ENCODE measurements at regions not wholly inside any gene's neighbourhood (a gene's known extent, or its start where the extent isn't known, plus 50 kb on each side); places are given as distances from the start of the nearest gene placed in this dataset.

DNA sequence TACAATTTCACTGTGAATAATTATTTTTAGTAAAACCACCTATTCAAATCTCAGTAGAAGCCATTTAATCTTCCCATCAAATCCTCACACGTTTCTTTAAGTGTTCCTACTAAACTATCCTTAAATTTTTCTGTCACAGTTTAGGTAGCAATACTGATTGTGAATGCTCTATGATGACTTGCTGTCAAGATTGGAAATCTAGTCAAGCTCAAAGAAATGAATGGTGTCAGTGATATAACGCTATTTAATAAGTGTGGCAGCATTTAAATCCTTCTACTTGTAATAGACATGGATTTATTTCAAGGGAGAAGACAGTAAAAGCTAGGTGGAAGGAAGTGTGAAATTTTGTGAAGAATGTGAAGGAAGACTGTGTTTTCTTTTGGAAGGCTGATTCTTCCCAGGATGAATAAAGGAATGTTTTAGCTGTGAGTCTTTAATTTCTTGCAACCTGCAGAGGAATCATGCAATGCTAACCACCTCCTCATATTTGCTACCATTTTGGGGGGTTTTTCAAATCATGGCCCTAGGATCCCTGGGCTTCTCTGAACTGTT lies 936.7 kb upstream of the NEGR1 start:
- Histone ChIP-seq H2AFZ (ENCODE audit: insufficient read depth, low read depth, low read length, poor library complexity, severe bottlenecking) (no peak overlapping the region), H3K27me3 (replicated peaks in 1 of 4; ENCODE audit: control extremely low read depth in 1 of 4, control insufficient read depth in 3 of 4, insufficient read depth in 4 of 4, low read length in 3 of 4) (no peaks in the 10 kb centered on the region)
- DNase-seq, result no peak

More for the DNA sequence above, 936.7 kb upstream of the NEGR1 start:
- H3K36me3 ChIP-seq (replicated peaks in 1 of 2; ENCODE audit: control extremely low read depth in 1 of 2, control insufficient read depth in 1 of 2, extremely low read depth in 1 of 2, insufficient read depth in 2 of 2, low read length in 1 of 2), result no peaks in the 10 kb centered on the region
- no peaks in the 10 kb centered on the region for H3K4me1 ChIP-seq (ENCODE audit: control insufficient read depth in 2 of 2, insufficient read depth in 2 of 2, low read length in 2 of 2)
- no peaks in the 10 kb centered on the region for H3K79me2 ChIP-seq (ENCODE audit: control insufficient read depth, insufficient read depth, low read length)
- no peak for TF ChIP-seq EZH2 (IDR thresholded peaks at IDR 0.05; ENCODE audit: borderline replicate concordance, insufficient read depth, low read depth, low read length, poor library complexity, severe bottlenecking)
- TF ChIP-seq CTCF (IDR thresholded peaks at IDR 0.05), result no peak
- no peaks in the 10 kb centered on the region for H3K27me3 Mint-ChIP-seq
- H3K4me1 Mint-ChIP-seq, result no peaks in the 10 kb centered on the region
- ChIA-PET CTCF (no interaction called here), POLR2A (no interaction called here)
- H3K4me3 Mint-ChIP-seq, result no peak overlapping the region
- intact Hi-C loops (cut with micrococcal nuclease), result no loop called here
- no peak for ATAC-seq (ENCODE audit: low read depth)
- peaks cover 3% of the 10 kb centered on the region for H3K9me3 Mint-ChIP-seq (ENCODE audit: insufficient read depth)
- H4K20me1 ChIP-seq (ENCODE audit: control insufficient read depth, insufficient read depth, low read length, poor library complexity, severe bottlenecking), result no peaks in the 10 kb centered on the region
- H3K4me3 ChIP-seq (ENCODE audit: control extremely low read depth in 1 of 5, extremely low read depth in 1 of 5, insufficient read depth in 1 of 5, low read depth in 2 of 5, low read length in 4 of 5), result no peak overlapping the region
- no peak overlapping the region for H3K27ac Mint-ChIP-seq
- H3K9me3 ChIP-seq (ENCODE audit: control extremely low read depth in 1 of 3, control insufficient read depth in 2 of 3, insufficient read depth in 1 of 3, low read length in 2 of 3), result peaks cover 0 to 9% (median 1%) of the 10 kb centered on the region in 3 donors
- no CpG with 5 or more reads among the region's 2 CpGs for WGBS (ENCODE audit: insufficient coverage)
- H3K9ac ChIP-seq (ENCODE audit: low read length), result no peak overlapping the region
- H3K27ac ChIP-seq (ENCODE audit: low read length in 2 of 2), result no peak overlapping the region
- H3K4me2 ChIP-seq (replicated peaks; ENCODE audit: low read depth, low read length, poor library complexity, severe bottlenecking), result no peak overlapping the region

All from B cell (primary cell).